Mesothelial cell of epicardium (in vitro differentiated cells): ENCODE measurements at regions not wholly inside any gene's neighbourhood (a gene's known extent, or its start where the extent isn't known, plus 50 kb on each side); places are given as distances from the start of the nearest gene placed in this dataset.

Experiments used
- DNase-seq, 2 experiments: peaks; one replicate each; pipeline ENCODE4 v3.0.0; 2021; ENCODE audit warnings: low spot score in 2 of 2; ENCODE audit not compliant: unreplicated experiment in 2 of 2
- H3K27ac Mint-ChIP-seq: 2 replicates; pipeline ENCODE4 v1.8.0; 2021; ENCODE audit warnings: mixed read lengths
- H3K27me3 Mint-ChIP-seq: 2 replicates; pipeline ENCODE4 v1.8.0; 2021; ENCODE audit warnings: low read depth, mixed read lengths
- H3K36me3 Mint-ChIP-seq: 2 replicates; pipeline ENCODE4 v1.8.0; 2021; ENCODE audit warnings: mixed read lengths
- H3K4me1 Mint-ChIP-seq: 2 replicates; pipeline ENCODE4 v1.8.0; 2021; ENCODE audit warnings: mixed read lengths
- H3K4me3 Mint-ChIP-seq: 2 replicates; pipeline ENCODE4 v1.8.0; 2021; ENCODE audit warnings: mild to moderate bottlenecking, moderate library complexity, mixed read lengths
- H3K9me3 Mint-ChIP-seq: 2 replicates; pipeline ENCODE4 v1.8.0; 2021; ENCODE audit warnings: mixed read lengths
- CTCF ChIP-seq: fragments of 200-600 bp; sonication (generic); IDR thresholded peaks from one replicate; pipeline ENCODE4 v1.5.0; 2021; ENCODE audit warnings: antibody characterized with exemption; ENCODE audit not compliant: unreplicated experiment

- H3K4me1 Mint-ChIP-seq = peaks cover 11% of the 10 kb centered on the region
- H3K4me3 Mint-ChIP-seq = no peak overlapping the region
- no peaks in the 10 kb centered on the region for H3K36me3 Mint-ChIP-seq
- H3K27ac Mint-ChIP-seq = no peak overlapping the region
- TF ChIP-seq CTCF = no peak
- H3K27me3 Mint-ChIP-seq = peaks cover 20% of the 10 kb centered on the region
- DNase-seq = no peak
- no peaks in the 10 kb centered on the region for H3K9me3 Mint-ChIP-seq
These were observed 75.7 kb upstream of the C1orf87 start for GRCh38 chr1:60149251-60149650.

DNA sequence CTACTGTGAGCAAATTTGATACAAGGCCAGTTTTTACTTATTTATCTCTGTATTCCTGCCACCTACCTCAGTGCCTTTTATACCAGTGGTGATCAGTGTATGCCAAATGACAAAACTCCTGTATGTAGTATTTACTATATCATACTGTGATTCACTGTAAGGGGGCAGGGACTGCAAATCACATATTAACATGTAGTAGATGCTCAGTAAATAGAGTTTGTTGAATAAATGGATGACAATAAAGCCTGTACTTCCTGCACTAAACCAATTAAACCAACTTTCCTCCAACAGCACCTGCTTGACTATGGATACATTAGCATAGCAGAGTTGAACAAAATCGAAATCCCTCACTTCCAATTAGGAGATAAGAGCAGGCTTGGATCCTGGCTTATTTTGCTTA, 73.3 kb upstream of the C1orf87 start:
- DNase-seq = no peak
- Mint-ChIP-seq H3K27me3 (peaks cover 27% of the 10 kb centered on the region), H3K27ac (no peak overlapping the region), H3K4me1 (peaks cover 6% of the 10 kb centered on the region), H3K36me3 (no peaks in the 10 kb centered on the region), H3K9me3 (no peaks in the 10 kb centered on the region), H3K4me3 (no peak overlapping the region)
- no peak for TF ChIP-seq CTCF

GRCh38 chr1:60145771-60146170, 72.2 kb upstream of the C1orf87 start:
- Mint-ChIP-seq H3K4me3 (no peak overlapping the region), H3K9me3 (no peaks in the 10 kb centered on the region), H3K36me3 (no peaks in the 10 kb centered on the region), H3K27me3 (peaks cover 27% of the 10 kb centered on the region), H3K4me1 (peaks cover 6% of the 10 kb centered on the region), H3K27ac (no peak overlapping the region)
- DNase-seq = no peak
- no peak for TF ChIP-seq CTCF

- no peak overlapping the region for H3K4me3 Mint-ChIP-seq
- H3K27ac Mint-ChIP-seq = no peak overlapping the region
- no peaks in the 10 kb centered on the region for H3K4me1 Mint-ChIP-seq
- no peak for TF ChIP-seq CTCF
- H3K9me3 Mint-ChIP-seq = no peaks in the 10 kb centered on the region
- DNase-seq = no peak
- H3K36me3 Mint-ChIP-seq = no peaks in the 10 kb centered on the region
- H3K27me3 Mint-ChIP-seq = peaks cover 23% of the 10 kb centered on the region
These were observed 68.2 kb upstream of the C1orf87 start for GRCh38 chr1:60141743-60142142.

GRCh38 chr1:60141276-60141675, 67.7 kb upstream of the C1orf87 start:
- Mint-ChIP-seq H3K36me3 (no peaks in the 10 kb centered on the region), H3K27me3 (peaks cover 22% of the 10 kb centered on the region), H3K9me3 (no peaks in the 10 kb centered on the region), H3K4me1 (no peaks in the 10 kb centered on the region), H3K4me3 (no peak overlapping the region), H3K27ac (no peak overlapping the region)
- TF ChIP-seq CTCF = no peak
- no peak for DNase-seq

DNA sequence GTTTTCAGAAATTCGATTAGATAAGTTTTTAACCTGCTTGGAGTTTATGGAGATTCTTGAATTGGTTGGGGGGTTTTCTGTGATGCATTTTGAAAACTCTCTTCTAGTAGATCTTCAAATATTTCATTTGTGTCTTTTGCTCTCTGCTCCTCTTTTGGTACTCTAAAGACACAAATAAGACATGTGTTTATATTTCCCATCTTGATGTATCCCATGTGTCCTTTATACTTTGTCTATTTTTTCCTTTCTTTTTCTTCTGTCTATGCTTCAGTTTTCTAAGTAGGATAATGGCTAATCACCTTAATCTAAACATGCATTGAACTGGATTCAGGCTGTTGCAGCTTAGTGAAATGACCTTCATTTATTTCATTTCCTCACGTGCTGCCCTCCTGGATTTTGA, 63.8 kb upstream of the C1orf87 start:
- H3K36me3 Mint-ChIP-seq = no peaks in the 10 kb centered on the region
- no peak overlapping the region for H3K27ac Mint-ChIP-seq
- DNase-seq = no peak
- no peak overlapping the region for H3K4me3 Mint-ChIP-seq
- TF ChIP-seq CTCF = no peak
- H3K4me1 Mint-ChIP-seq = peaks cover 7% of the 10 kb centered on the region
- no peaks in the 10 kb centered on the region for H3K9me3 Mint-ChIP-seq
- peaks cover 14% of the 10 kb centered on the region for H3K27me3 Mint-ChIP-seq
